ENCODE measurements at regions not wholly inside any gene's neighbourhood (a gene's known extent, or its start where the extent isn't known, plus 50 kb on each side); places are given as distances from the start of the nearest gene placed in this dataset.

DNA sequence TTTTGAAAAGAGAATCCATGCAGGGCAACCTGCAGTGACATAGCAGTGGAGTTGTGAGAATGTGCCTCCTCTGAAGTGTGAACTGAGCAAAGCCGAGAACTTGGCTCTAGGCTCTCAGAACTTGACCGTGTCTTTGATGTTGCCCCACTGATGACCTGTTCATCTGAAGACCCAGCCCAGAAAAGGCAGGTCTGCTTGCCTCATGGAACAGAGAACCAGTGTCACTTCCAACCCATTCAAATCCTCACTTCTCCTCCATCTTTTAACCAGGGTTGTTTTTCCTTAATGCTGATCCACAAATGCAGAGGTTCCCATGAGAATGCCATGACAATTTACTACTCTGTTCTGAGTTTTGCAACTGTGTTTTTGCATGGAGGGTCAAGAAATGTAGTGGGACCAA lies 155.4 kb downstream of the MED10 start (continued):
- TF ChIP-seq RXRA (IDR thresholded peaks at IDR 0.05; ENCODE audit: insufficient read depth, low read depth, low read length) (no peak), KDM5A (IDR thresholded peaks at IDR 0.05; ENCODE audit: low read length) (no peak), SRF (IDR thresholded peaks at IDR 0.05; ENCODE audit: low read depth, low read length) (no peak)

All from H1 (cell line).